Occipital lobe (tissue), 1 donor: ENCODE measurements at regions not wholly inside any gene's neighbourhood (a gene's known extent, or its start where the extent isn't known, plus 50 kb on each side); places are given as distances from the start of the nearest gene placed in this dataset.
"Not testable (repeated sequence)": the region's sequence is repeated elsewhere in the genome, so short reads cannot be mapped to it uniquely, and the experiment has no call there.

Experiments
- DNase-seq: peaks from one replicate; lab custom pipeline; 2025; lab: John Stamatoyannopoulos, UW

DNA sequence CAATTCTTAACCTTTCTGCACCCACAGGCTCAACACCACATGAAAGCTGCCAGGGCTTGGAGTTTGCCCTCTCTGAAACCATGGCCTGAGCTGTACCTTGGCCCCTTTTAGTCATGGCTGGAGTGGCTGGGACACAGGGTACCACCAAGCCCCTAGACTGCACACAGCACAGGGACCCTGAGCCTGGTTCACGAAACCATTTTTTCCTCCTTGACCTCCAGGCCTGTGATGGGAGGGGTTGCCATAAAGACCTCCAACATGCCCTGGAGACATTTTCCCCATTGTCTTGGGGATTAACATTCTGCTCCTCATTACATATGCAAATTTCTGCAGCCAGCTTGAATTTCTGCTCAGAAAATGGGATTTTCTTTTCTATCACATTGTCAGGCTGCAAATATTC is 113.4 kb downstream of the XPNPEP1 start:
- not testable (repeated sequence) for DNase-seq

- DNase-seq, result not testable (repeated sequence)
Measured at GRCh38 chr10:109801191-109801590, 122.1 kb downstream of the XPNPEP1 start.

- DNase-seq, result no peak
Measured at GRCh38 chr10:109790647-109791046, 132.7 kb downstream of the XPNPEP1 start.

GRCh38 chr10:109784236-109784635 is 139.1 kb downstream of the XPNPEP1 start:
- DNase-seq, result no peak

GRCh38 chr10:109783286-109783685 is 140.0 kb downstream of the XPNPEP1 start:
- DNase-seq, result no peak

DNA sequence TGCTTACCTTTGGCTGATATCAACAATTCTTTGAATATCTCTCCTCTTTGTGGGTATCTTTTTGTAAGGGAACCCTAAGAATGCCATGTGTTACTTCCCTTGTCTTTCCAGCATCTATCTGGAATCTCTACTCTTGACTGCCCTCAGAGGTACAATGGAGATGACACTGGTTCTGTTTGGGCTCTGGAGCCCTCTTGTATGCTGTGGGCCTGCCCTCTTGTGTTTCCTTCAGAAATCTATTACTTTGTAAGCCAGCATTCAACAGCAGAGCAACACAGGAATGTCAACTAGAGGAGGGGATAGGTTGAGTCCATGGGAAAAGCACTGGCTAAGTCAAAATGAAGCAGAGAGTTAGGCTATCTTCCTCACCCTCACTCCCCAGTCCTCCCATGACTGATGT is 142.3 kb downstream of the XPNPEP1 start:
- DNase-seq, result no peak

GRCh38 chr10:109778993-109779392 is 144.3 kb downstream of the XPNPEP1 start:
- DNase-seq, result no peak

- DNase-seq, result no peak
Measured at GRCh38 chr10:109774121-109774440, 149.2 kb downstream of the XPNPEP1 start.

- no peak for DNase-seq
Measured at GRCh38 chr10:109773288-109774120, 149.8 kb downstream of the XPNPEP1 start.

DNA sequence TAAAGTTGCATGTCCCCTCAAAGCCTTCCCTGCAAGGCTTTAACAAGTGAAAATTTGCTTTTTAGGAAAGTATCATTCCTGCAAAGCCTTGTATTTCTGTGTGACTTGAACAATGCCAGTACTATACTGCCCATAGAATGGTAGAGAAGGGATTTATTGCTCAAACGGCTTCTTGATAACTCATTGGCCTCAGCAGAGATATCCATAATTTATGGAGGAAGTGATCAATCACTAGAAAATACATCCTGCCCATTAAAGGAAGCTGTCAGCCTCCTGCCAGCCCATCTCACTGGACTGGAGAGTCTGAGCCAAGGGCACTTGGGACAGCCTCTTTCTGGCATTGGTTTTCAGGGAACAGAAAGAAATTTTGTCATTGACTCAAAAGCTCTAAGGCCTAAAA is 152.6 kb downstream of the XPNPEP1 start:
- no peak for DNase-seq

- DNase-seq, result no peak
Measured at GRCh38 chr10:109769966-109770365, 153.3 kb downstream of the XPNPEP1 start.

DNA sequence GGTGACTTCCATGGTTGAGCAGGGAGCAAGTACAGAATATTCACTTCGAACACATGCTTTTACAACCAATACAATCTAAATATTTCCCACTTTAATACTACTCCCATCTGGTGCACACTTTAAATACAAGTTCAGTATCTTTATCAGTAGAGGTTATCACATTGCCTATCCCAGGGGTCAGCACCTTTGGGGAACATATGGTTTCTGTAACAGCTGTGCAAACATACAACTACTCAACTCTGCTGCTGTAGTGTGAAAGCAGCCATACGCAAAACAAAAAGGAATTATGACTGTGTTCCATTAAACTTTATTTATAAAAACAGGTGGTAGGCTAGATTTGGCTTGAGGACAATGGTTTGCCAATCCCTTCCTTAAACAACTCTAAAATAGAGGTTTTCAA is 157.5 kb downstream of the XPNPEP1 start:
- DNase-seq, result no peak

DNA sequence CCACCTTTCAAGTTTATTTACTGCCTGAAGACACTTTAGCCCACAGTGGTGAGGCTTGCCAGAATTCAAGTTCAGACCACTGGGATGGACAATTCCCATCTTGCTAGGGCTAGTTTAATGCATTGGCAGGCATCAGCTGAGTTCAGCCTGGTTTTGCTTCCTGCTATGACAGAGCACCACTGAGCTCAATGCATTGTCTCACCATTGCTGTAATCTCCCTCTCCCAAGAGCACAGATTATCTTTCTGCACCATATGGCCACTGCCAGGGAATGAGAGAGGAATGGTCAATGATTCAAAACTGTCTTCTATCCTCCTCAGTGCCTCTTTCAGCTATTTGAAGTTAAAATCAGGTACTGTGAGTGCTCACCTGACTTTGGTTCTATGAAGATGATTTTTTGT is 160.8 kb downstream of the XPNPEP1 start:
- no peak for DNase-seq

GRCh38 chr10:109757670-109758069 is 165.6 kb downstream of the XPNPEP1 start:
- DNase-seq, result not testable (repeated sequence)

DNA sequence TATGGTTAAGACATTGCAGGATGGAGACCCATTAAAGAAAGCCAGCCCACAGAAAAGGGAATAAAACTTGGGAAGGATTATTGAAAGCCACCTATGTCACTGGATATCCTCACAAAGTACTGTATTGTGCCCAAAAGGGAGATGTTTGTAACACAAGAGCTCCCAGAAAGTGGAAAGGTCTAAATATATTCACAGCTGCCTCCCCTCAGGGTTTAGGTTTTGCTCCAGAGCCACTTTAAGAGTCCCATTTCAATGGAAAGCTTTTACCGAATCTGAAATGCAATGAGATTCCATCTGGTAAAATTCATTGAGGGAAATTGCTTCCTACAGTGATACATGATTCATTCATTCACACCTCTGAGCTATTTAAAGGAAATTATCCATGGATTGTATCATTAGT is 176.4 kb downstream of the XPNPEP1 start:
- DNase-seq, result no peak

GRCh38 chr10:109744020-109744419 is 179.3 kb downstream of the XPNPEP1 start:
- no peak for DNase-seq

- no peak for DNase-seq
Measured at GRCh38 chr10:109743574-109743973, 179.7 kb downstream of the XPNPEP1 start.

DNA sequence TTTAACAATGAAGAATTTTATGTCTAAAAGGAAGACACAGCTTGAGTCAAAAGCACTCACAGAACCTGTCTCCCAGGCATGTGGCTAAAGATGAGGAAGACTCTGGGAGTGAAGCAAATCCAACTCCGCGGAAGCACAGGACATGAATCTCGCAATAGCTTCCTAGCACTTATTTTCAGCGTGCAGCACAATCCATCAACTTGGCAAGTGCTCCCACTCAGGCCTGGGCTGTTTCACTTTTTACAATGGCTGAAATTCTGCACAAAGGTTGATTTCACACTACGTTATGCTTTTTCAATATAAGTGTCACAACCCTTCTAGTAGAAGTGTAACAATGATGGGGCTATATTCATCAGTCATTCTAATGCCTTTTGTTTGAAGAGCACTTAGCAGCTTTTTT is 180.2 kb downstream of the XPNPEP1 start:
- DNase-seq, result no peak

GRCh38 chr10:109741712-109742111 is 181.6 kb downstream of the XPNPEP1 start:
- no peak for DNase-seq

GRCh38 chr10:109740436-109740835 is 182.9 kb downstream of the XPNPEP1 start:
- no peak for DNase-seq

DNA sequence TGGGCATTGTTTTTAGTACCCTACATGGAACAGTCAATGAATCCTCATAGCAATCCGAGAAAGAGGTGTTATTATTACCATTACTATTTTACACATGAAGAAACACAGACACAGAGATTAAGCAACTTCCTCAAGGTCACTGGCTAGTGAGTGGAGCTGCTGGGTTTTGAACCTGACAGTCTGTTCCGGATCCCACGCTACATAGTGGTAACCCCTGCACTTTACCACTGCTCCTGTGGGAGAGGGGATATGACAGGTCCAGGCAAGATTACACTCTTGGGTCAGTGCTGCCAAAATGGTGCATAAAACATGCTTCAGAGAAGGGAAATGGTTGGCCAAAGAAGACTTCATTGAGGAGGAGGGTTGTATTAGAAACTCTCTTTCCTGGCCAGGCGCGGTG is 185.7 kb downstream of the XPNPEP1 start:
- no peak for DNase-seq

GRCh38 chr10:109737009-109737408 is 186.3 kb downstream of the XPNPEP1 start:
- no peak for DNase-seq

DNA sequence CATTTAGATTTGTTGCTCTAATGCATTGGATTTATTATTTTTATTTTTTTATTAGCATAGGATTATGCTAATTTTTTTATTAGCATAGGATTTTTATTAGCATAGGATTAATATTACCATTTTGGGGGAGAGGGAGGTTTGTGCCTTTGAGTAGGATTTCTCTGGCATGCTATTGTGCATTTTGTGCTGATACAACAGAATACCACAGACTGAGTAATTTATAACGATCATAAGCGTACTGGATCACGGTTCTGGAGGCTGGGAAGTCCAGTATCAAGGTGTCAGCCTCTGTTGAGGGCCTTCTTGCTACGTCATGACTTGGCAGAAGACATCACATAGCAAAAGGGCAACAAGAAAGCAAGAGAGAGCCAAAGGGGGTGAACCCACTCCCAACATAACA is 187.5 kb downstream of the XPNPEP1 start:
- no peak for DNase-seq
